Transverse colon (tissue), 4 donors: ENCODE measurements at regions not wholly inside any gene's neighbourhood (a gene's known extent, or its start where the extent isn't known, plus 50 kb on each side); places are given as distances from the start of the nearest gene placed in this dataset.

Source experiments
- CTCF ChIP-seq, 5 experiments: fragments of 200-600 bp in 3 of 5; fragments of 450-650 bp in 2 of 5; sonication (generic) in 3 of 5; IDR thresholded peaks; 1 replicate in 2 of 5; 2 replicates in 3 of 5; pipeline ENCODE4 v1.5.1; 2016 to 2017; ENCODE audit warnings: antibody characterized with exemption in 5 of 5, inconsistent platforms in 3 of 5, mild to moderate bottlenecking in 2 of 5, moderate library complexity in 1 of 5
- POLR2A ChIP-seq: fragments of 450-650 bp; IDR thresholded peaks from one replicate; pipeline ENCODE4 v1.6.1; 2016; ENCODE audit warnings: antibody characterized with exemption, mild to moderate bottlenecking, moderate library complexity
- POLR2AphosphoS5 ChIP-seq, 3 donors: sonication (generic); formaldehyde crosslinking; IDR thresholded peaks; one replicate each; pipeline ENCODE4 v1.6.1; 2016; ENCODE audit warnings: antibody characterized with exemption in 3 of 3

- TF ChIP-seq CTCF (IDR thresholded peaks at IDR 0.05) = no peak
- TF ChIP-seq POLR2AphosphoS5 (IDR thresholded peaks at IDR 0.05) = no peak
- no peak for TF ChIP-seq POLR2A
These were observed 122.8 kb upstream of the MAP3K1 start for GRCh38 chr5:56692359-56693219.
